KMS-11 (cell line): ENCODE measurements at regions not wholly inside any gene's neighbourhood (a gene's known extent, or its start where the extent isn't known, plus 50 kb on each side); places are given as distances from the start of the nearest gene placed in this dataset.

Experiments
- H2AFZ ChIP-seq: fragments of 200-600 bp; sonication (generic); 2 replicates; pipeline ENCODE4 v1.6.1; 2016; ENCODE audit warnings: antibody characterized with exemption, mixed run types, low read depth
- H3K27ac ChIP-seq: fragments of 200-600 bp; sonication (generic); 2 replicates; pipeline ENCODE4 v1.6.1; 2016; ENCODE audit warnings: mild to moderate bottlenecking, mixed run types
- H3K27me3 ChIP-seq: fragments of 200-600 bp; sonication (generic); 2 replicates; pipeline ENCODE4 v1.6.1; 2017; ENCODE audit warnings: mild to moderate bottlenecking, low read depth, mixed run types, moderate library complexity; ENCODE audit not compliant: insufficient read depth
- H3K36me3 ChIP-seq: fragments of 200-600 bp; sonication (generic); 2 replicates; pipeline ENCODE4 v1.6.1; 2017; ENCODE audit warnings: mild to moderate bottlenecking, mixed run types; ENCODE audit not compliant: insufficient read depth
- H3K4me1 ChIP-seq: fragments of 200-600 bp; sonication (generic); 2 replicates; pipeline ENCODE4 v1.6.1; 2016; ENCODE audit warnings: mild to moderate bottlenecking, low read depth, mixed run types; ENCODE audit not compliant: poor library complexity, severe bottlenecking
- H3K4me2 ChIP-seq: fragments of 200-600 bp; sonication (generic); 2 replicates; pipeline ENCODE4 v1.7.0; 2016; ENCODE audit warnings: mild to moderate bottlenecking, mixed run types
- H3K4me3 ChIP-seq: fragments of 200-600 bp; sonication (generic); IDR thresholded peaks from 2 replicates; pipeline ENCODE4 v1.6.1; 2017; ENCODE audit warnings: low read depth, low read length, mixed read lengths; ENCODE audit not compliant: insufficient read depth
- H3K79me2 ChIP-seq: fragments of 200-600 bp; sonication (generic); 2 replicates; pipeline ENCODE4 v1.6.1; 2016; ENCODE audit warnings: low read depth, mixed run types; ENCODE audit not compliant: insufficient read depth
- H3K9ac ChIP-seq: fragments of 200-600 bp; sonication (generic); 2 replicates; pipeline ENCODE4 v1.6.1; 2016; ENCODE audit warnings: mild to moderate bottlenecking, mixed run types
- H4K20me1 ChIP-seq: fragments of 200-600 bp; sonication (generic); 2 replicates; pipeline ENCODE4 v1.6.1; 2016; ENCODE audit warnings: mild to moderate bottlenecking, mixed run types; ENCODE audit not compliant: insufficient read depth
- TF ChIP-seq, protein P1 (sequence below): fragments of 200-600 bp; sonication (generic); conservative IDR thresholded peaks from 2 replicates; pipeline ENCODE4 v1.6.1; 2017; ENCODE audit warnings: low read depth, mild to moderate bottlenecking, antibody characterized with exemption, low read length, moderate library complexity, mixed read lengths

DNA sequence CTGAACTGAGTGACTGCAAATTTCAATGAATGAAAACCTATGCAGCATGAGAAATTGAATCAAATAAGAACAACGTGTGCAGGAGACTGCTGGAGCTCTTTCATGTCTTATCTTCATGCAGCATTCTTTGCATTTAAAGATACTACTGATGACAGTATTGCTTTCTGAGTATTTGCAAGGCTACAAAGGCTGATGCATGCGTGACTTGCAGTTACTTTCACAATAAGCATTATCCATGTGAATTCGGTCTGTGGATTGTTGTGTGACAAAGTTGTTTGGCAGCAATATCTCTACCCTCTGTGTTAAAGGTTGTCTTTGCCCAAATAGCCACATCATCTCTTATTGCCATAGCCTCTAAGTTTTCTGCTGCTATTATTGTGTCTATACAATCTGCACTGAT is 102.1 kb upstream of the FBXL17 start:
- no peak overlapping the region for H3K4me2 ChIP-seq
- H3K4me3 ChIP-seq: no peak overlapping the region
- H4K20me1 ChIP-seq: no peaks in the 10 kb centered on the region
- no peaks in the 10 kb centered on the region for H3K27me3 ChIP-seq
- no peak overlapping the region for H3K27ac ChIP-seq
- TF ChIP-seq, protein P1, sequence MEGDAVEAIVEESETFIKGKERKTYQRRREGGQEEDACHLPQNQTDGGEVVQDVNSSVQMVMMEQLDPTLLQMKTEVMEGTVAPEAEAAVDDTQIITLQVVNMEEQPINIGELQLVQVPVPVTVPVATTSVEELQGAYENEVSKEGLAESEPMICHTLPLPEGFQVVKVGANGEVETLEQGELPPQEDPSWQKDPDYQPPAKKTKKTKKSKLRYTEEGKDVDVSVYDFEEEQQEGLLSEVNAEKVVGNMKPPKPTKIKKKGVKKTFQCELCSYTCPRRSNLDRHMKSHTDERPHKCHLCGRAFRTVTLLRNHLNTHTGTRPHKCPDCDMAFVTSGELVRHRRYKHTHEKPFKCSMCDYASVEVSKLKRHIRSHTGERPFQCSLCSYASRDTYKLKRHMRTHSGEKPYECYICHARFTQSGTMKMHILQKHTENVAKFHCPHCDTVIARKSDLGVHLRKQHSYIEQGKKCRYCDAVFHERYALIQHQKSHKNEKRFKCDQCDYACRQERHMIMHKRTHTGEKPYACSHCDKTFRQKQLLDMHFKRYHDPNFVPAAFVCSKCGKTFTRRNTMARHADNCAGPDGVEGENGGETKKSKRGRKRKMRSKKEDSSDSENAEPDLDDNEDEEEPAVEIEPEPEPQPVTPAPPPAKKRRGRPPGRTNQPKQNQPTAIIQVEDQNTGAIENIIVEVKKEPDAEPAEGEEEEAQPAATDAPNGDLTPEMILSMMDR: no peak
- no peak overlapping the region for H3K9ac ChIP-seq
- H2AFZ ChIP-seq: no peak overlapping the region
- no peaks in the 10 kb centered on the region for H3K4me1 ChIP-seq
- no peaks in the 10 kb centered on the region for H3K36me3 ChIP-seq
- H3K79me2 ChIP-seq: no peaks in the 10 kb centered on the region

DNA sequence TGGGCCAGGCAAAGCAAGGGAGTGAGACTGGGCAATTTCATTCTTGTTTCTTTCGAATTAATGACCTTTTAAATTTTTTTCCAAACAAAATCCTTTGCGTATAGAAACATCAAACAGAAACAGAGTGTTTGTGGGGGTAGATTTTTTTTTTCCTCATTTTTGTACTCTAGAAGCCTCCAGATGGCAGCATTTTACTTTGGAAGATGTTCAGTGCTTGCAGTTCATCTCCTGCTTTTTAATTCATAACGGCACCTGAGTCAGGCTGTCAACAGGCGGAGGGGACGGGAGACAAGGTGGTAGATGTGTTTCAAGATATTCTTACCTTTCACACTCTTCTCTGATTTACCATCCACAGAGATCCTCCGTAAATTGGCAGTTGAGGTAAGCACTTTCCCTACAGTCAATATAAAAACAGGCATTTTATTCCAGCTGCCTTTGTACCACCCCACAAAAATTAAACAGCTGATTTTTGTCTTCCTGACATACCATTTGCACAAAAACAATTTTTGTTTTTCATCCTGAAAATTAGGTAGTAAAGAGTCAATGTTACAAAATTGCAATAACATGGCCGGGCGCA is 99.5 kb upstream of the FBXL17 start:
- Histone ChIP-seq H3K4me2 (no peak overlapping the region), H2AFZ (no peak overlapping the region), H3K27ac (no peak overlapping the region), H3K4me1 (no peaks in the 10 kb centered on the region), H3K9ac (no peak overlapping the region), H3K36me3 (no peaks in the 10 kb centered on the region), H4K20me1 (no peaks in the 10 kb centered on the region), H3K27me3 (no peaks in the 10 kb centered on the region), H3K79me2 (no peaks in the 10 kb centered on the region), H3K4me3 (no peak overlapping the region)
- TF ChIP-seq, protein P1: peak; percentile 43; the same call in 1 of the 2 replicates

DNA sequence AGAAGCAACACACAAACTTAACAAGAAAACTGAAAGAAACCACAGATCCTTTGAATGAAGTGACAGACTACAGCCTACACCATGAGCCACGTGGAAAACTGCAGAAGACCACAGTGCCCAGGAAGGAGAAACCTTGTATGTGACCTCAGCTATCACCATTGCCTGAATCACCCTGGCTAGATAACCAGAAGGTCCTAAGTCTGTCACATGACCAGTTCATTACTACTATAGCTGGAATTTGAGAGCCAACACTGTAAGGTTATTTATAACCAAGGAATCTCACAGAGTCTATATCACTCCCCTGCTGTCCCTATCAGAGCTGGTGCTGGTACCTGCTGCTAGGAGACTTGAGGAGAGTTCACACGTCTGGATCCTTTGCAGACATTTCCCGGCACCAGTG is 90.3 kb upstream of the FBXL17 start:
- Histone ChIP-seq H3K36me3 (no peaks in the 10 kb centered on the region), H3K27ac (no peak overlapping the region), H3K79me2 (no peaks in the 10 kb centered on the region), H3K4me1 (no peaks in the 10 kb centered on the region), H4K20me1 (no peaks in the 10 kb centered on the region), H3K4me2 (no peak overlapping the region), H3K9ac (no peak overlapping the region), H2AFZ (no peak overlapping the region), H3K4me3 (no peak overlapping the region), H3K27me3 (no peaks in the 10 kb centered on the region)
- TF ChIP-seq, protein P1: no peak

DNA sequence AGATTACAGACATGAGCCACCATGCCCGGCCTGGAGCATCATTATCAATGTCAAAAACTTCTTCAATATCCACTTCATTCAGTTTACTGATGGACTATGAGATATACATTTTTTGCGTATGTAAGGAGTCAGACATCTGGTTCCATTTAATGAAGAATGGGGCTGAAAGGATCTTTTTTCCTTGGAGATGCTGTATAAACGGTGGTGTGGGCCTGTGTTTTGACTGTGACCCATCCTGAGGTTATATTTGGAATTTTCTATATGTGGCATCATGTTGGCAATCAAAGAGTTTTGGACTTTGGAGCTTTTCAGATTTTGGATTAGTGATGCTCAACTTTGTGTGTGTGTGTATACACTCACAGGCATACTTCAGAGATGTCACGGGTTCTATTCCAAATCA is 85.7 kb upstream of the FBXL17 start:
- Histone ChIP-seq H3K27me3 (no peaks in the 10 kb centered on the region), H3K9ac (no peak overlapping the region), H4K20me1 (no peaks in the 10 kb centered on the region), H3K79me2 (no peaks in the 10 kb centered on the region), H3K4me2 (no peak overlapping the region), H3K36me3 (no peaks in the 10 kb centered on the region), H2AFZ (no peak overlapping the region), H3K4me3 (no peak overlapping the region), H3K27ac (no peak overlapping the region), H3K4me1 (no peaks in the 10 kb centered on the region)
- TF ChIP-seq, protein P1: no peak
